DMS 273 (cell line): ENCODE measurements at regions not wholly inside any gene's neighbourhood (a gene's known extent, or its start where the extent isn't known, plus 50 kb on each side); places are given as distances from the start of the nearest gene placed in this dataset.
A peak's percentile ranks its signal among the peaks of the same experiment; 100 is the strongest.

Experiments
- DNase-seq: peaks from one replicate; lab custom pipeline; 2025; ENCODE audit not compliant: unreplicated experiment; lab: John Stamatoyannopoulos, UW

DNA sequence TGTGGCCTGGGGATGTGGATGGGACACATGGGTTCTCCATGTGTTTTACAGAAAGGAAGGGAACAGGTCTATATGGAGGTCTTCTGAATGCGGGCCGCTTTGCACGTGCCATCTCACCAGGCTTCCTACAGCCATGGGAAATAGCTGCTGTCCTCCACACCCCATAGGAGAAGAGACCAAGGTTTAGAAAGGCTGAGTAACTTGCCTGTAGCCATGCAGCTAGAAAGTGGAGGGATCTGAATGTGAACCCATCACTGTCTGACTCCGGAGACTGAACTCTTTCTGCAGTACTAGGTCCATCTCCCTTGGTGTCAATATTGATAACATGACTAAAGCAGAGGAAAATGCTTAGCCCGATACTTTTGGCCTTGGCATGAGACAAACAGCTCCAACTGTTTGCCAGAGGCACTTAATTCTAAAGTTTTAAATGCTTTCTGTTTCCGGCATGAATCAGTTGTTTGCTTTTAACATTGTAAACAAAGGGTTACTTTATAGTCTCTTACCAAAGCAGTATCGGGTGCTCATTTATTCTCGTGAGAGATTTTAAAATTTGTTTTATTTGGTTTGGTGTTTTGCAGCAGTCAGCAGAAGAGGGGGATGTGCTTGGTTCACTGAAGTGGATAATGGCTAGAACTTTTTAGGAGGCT lies 64.8 kb upstream of the LOXL4 start:
- no peak for DNase-seq

DNA sequence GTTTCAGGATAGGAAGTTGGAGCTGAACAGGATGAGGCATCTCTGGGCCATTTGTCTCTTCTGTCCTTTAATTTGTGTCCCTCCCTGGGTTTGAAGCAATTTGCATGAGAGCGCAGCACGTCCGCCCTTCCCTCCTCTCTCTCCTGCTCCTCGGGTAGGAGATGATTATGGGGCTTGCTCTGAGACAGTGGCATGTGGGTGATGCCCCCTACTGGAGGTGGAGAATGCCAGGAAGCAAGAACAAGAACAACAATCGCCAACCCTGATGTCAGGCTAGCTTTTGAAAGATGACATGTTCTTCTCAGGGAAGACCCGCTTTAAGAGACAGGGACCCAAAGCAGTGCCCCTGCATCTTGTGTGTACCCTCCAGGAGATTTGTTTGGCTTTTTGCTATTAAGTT lies 63.9 kb upstream of the LOXL4 start:
- peak; percentile 37 for DNase-seq

DNA sequence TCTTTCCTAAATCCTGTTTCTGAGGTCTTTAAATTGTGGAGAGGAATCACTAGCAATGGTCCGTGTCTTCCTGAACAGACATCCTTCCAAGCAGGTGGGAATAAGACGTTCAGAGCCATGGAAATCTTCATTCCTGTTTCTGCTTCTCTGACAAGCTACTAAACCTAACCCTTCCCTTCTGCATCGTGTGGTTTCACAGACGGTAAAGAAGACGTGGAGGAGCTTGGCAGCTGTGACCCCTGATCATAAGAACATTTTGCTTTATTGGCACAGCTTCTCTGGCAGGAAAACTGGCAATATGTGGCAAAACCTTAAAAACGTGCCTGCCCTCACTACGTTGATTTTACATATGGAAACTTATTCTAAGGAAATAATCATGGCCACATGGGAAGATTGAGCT lies 63.0 kb upstream of the LOXL4 start:
- DNase-seq, result no peak

DNA sequence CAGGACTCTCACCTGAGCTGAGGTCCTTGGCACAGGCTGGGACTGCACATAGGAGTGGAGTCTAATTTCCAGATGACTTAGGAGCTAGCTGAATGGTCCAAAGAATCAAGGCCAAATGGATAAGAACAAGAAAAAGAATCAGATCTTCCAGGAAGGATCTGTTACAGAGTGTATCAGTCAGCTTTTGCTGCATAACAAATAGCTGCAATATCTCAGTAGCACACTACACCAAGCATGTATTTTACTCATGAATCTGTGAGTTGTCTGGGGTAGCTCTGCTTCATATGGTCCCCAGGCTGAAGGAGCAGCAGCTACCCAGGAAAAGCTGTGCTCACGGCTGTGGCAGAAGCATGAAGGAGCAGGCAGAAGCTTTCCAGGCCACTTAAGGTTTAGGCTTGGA lies 60.6 kb upstream of the LOXL4 start:
- DNase-seq, result no peak

DNA sequence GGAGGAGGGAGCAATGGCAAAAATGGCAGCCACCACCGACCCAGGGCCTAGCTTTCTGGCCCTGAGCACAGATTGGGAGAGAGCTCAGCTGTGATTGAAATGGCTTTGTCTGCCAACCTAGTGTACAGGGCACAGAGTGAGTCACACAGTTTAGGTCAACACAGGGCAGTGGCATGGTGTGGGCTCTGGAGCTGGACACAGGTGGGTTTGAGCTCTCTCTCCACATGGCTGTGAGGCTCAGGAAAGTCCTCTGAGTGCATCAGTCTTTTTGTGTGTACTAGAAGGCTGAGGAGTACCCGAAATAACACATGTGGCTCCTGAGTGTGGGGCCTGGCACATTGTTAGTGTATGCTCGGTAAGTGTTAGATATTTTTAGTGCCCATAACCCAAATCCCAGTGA lies 60.2 kb upstream of the LOXL4 start:
- no peak for DNase-seq

DNA sequence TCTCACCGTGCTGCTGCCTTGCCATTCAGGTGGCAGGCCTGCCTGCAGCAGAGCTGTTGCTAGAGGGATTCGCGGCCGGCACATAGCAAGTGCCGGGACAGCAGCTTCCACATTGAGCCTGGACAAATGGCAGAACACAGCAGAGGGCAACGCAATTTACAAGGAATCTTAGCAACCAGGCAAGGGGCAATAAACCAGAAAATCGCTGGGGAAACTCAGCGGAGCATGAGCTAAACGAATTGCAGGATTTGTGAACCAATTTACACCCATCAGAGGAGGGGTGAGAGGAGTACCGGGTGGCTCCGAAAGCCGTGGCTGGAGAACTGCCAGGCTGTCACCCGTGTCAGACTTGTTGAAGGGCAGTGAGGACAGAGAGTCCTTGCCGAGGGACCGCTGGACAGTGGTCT lies 58.6 kb upstream of the LOXL4 start:
- DNase-seq, result peak; percentile 30

DNA sequence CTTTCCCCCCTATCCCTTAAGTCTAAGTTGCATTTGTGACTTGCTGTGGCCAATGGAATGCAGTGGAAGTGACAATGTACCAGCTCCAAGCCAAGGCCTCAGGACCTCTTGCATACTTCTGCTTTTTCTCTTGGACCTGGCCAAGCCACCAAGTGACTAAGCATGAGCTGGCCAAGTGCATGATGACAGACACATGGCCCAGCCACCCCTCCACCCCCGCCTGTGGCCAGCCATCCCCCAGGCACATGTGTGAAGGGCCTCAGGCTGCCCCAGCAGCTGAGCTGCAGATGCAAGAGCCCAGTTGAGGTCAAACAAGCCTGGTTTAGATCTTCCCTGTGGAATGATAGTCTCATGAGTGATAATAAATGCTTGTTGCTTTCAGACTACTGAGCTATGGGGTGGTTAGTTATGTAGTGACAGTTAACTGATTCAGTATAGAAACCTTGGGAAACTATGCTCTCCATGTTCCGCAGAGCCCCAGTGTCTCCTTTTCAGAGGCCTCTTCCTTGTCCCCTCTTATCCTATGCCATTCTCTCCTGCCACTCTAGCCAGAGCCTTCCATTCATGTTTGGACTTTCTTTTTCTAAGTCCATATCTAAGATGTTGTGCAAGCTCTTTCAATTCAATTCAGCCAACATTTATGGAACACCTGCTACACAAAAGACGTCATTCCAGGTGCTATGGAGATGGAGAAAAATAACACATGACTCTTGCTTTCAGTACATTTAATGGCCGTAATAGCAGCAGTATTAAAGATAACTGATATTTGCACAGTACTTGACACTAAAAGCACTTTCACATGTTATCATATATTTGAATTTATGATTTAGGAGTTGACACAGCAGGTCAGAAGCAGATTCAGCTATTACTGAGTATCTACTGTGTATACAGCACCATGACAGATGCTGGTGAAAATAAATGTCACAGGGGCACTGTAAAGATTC lies 55.5 kb upstream of the LOXL4 start:
- no peak for DNase-seq

DNA sequence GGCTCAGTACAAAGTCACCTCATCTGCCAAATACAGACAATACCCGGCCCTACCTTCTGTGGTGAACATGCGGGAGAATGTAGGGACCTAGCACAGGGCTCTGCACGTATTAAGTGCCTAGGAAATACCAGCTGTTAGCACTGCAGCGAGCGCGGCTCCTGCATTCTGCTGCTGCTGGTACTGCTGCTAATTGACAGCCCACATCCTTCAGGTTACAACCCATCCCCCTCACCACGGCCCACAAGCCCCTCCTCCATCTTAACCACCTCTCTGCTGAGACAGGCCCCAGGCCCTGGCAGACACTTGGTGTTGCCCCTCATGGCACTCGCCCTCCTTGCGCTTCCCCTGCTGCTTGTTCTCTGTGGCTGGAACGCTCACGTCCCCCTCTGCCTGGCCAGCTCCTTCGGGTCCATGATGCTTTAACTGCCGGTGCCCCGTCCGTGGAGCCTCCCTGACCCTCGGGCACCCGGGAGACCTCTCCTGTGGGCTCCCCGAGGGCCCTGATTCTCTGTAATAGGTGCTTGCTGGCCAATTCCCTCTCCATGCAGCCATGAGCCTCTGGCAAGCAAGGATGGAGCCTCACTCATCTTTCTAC lies 53.3 kb upstream of the LOXL4 start:
- DNase-seq, result peak; percentile 17

DNA sequence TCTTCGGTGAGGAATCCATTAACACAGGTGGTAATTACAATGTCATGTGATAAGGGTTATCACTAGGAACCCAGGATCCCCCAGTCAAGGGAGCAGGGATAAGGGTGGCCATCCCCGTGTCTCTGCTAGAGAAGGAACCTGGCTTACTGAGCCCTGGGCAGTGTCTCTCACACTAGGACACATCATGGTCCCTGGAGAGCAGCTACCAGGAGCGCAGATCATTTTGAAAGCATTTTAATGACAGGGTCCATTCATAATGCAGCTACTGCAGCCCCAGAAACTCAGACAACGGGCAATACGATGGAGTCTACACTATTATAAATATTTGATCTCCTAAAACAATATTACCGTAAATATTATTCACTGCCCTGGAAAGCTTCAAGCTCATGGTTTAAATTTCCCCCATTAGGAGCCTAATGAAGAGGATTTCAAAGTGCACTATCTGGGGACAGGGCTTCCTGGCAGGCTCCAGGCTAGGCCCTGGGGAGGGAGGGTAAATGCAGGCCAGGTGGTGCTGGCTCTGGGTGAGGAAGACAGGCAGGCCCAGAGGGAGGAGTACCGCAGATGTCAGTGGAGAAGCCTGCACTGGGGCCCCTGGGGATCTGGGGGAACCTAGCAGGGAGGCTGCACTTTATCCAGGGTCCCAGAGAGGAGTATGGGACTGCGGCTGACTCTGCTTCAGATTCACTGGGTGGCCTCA lies 52.6 kb upstream of the LOXL4 start:
- DNase-seq, result no peak

DNA sequence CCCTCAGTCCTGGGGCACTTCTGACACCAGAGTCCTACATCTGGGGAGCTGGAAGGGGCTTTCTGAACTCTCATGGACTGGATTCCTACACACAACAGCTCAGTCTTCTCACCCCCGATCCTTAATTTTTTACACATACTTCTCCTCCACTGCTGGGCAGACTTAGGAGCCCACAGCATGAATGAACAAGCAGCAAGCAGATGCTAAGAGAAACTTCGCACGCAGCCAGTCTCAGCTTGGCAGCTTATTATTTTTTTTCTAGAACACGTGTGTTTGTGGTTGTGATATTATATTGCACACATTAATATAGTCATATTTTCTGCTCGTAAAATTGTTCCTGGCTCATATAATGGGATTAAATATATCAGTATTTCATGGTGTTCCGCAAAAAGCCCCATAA lies 50.9 kb upstream of the LOXL4 start:
- DNase-seq, result no peak
